ENCODE measurements at regions not wholly inside any gene's neighbourhood (a gene's known extent, or its start where the extent isn't known, plus 50 kb on each side); places are given as distances from the start of the nearest gene placed in this dataset.

DNA sequence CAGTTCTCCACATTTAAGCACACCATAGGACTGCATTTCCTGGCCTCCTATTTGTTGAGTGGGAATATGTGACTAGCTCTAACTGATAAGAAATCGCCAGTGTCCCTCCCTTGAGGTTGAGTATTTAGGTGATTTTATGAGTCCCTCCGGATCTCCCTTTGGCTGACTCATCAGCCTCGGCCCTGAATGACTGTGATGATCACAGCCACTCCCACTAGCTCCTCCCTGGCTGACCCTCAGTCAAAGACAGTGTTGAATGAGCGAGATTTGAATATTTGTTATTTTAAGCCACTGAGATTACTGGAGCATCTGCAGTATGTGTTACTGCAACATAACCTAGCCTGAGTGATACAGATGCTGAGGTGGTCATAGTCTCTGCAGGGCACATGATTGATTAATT lies 515.3 kb downstream of the EPHB1 start:
- no peak for DNase-seq

DNA sequence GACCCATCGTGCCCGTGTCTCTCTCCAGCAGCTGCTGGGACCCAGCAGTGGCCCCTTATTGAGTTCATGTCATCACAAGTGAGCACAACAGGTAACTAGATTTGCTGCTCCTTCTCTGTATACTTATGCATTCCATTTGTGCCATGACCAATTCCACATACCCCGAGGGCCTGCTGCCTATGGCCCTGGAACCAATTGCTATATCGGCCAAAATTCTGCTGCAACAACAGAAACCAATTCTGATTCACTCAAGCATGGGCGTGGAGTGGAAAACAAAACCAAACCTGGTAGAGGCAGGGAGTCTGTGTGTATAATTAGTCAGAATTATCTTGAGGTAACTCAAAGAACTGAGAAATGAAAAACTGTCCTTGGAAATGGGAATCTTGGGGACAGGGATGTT lies 516.6 kb downstream of the EPHB1 start:
- no peak for DNase-seq

DNA sequence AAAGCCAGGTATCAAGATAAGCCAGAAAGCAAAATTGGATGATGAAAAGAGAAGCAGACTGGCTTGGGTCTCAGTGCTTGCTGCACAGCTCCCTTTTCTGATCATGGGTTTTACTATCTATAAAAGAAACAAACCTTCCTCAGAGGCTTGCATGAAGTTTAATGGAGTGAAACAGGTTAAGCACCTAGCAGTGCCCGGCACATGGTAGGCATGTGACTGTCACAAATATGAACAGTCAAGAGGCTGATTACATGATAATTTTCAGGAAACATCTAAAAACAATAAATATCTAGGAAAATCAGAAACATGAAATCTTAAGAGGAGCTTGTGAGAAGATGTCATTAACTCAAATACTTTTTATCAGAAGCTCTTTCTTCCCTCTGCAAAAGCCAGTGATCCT lies 519.2 kb downstream of the EPHB1 start:
- no peak for DNase-seq

DNA sequence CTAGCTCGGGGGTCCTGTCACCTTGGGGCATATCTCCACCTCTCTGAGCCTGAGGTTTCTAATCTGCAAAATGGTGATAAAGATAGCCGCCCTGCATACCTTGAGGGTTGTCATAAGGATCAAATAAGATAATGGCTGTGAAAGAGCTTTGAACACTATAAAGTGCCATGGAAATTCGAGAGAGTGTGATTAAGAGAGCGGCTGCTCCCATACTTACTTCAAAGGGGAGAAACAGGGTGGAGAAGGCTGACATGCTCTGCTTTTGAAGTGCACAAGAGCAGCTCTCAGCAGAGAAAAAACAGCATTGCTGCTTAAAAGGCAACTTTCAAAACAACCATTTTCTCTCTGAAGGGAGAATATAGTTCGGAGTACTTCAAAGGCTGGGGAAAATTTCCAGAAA lies 529.2 kb downstream of the EPHB1 start:
- DNase-seq = no peak

DNA sequence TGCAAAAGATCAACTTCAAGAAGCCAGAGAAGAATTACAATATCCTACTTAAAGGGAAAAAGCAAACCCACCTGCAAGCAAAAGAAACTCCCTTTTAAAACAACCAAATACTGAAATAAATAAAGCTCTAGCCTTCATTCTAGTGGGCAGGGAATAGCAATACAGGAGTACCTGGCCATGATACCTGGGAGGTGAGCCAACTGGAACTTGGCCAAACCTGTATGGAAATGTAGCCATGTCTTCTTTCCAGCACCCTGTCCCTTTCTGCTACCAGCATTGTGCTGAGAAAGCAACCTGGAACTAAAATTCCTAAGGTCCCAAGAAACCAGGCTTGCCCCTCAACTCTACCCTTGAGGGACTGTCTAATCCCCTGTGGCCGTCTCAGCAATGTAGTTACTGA lies 530.0 kb downstream of the EPHB1 start:
- DNase-seq = no peak

DNA sequence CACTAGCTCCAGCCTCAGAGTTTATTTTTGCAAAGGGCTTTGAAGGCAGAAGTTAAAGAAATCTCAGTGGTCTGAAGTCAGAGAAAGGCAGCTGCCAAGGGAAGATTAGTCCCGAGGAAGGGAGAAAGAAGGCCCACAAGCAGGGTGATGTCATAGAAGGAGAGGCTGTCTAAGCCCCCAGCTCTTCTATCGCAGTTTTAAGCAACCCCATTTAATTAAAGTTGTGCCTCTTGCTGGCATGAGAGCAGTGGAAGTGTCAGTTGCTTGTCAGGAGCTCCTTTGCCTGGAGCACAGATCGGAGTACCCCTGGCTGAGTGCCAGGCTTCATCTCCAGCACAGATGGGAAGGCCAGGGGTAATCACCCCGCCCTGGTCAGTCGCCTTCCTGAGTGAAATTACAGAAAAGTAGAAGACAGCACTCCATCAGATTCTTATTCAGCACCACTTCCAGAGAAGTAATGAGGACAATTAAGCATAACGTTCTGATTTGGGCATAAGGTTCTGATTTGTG lies 530.7 kb downstream of the EPHB1 start:
- DNase-seq = no peak

DNA sequence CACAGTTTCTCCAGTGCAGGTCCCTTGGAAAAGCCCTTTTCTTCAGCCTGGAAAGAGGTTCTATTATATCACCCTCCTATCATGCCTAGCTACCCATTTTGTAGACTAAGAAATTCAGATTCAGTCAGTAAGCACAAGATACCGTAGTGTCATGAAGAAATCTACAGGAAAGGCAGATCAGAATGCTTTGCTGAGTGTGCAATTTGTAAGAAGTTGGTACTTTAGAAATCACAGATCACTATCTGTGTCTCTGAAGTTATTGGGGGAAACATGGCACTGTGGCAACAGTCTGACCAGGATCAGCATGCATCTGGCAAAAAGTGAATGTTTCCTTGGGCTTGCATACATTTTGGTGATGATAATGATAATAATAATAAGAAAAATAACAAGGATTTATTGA lies 531.8 kb downstream of the EPHB1 start:
- DNase-seq = no peak

DNA sequence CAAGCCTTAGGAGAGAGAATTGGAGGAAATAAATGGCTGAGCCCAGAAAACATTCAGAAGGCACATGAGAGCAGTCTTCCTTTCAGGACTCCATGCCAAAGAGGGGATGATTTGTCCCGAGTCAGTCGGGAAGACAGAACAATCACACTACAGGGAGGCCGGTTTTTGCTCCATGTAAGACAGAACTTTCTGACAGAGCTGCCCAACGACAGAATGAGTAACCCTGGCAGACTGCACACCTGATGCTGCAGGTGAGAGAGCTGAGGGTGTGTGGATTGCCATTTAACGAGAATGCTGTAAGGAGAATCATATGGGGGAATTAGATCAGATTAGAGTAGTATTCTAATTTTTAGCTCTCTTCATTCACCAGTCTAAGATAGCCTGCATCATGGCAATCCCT lies 533.0 kb downstream of the EPHB1 start:
- DNase-seq = no peak

DNA sequence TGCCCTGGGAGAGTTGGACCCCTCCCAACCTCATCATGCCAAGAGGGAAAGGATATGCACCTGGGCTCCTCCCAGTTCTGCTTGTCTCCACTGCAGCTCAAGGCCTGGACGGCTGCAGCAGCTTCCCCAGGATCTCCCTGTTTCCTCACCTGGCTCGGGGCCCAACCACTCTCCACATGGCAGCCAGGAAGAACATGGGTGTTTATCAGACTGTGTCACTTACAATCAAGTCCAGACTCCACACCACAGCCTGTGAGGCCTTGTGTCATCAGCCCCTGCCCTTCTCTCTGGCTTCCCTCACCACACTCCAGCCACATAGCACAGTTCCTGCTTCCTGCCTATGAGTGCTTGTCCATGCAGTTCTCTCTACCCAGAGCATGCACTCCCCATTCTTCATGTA lies 534.4 kb downstream of the EPHB1 start:
- no peak for DNase-seq

DNA sequence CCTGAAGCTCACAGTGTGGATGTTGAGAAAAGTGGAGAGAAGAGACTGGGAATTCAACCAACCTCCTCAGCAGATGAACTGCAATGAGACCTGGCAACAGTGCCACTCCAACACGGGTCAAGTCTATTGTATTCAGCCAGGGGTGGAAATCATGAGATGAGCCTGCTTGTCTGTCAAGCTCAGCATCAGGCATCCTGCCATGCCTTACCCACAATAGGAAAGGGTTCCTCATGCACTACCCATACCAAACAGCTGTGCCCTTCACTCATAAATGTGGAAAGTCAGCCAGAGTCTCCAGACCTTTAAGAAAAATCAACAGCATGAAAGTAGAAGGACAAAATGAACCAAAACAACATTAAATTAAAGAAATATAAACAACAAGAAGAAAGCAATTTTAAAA lies 542.1 kb downstream of the EPHB1 start:
- DNase-seq = no peak

DNA sequence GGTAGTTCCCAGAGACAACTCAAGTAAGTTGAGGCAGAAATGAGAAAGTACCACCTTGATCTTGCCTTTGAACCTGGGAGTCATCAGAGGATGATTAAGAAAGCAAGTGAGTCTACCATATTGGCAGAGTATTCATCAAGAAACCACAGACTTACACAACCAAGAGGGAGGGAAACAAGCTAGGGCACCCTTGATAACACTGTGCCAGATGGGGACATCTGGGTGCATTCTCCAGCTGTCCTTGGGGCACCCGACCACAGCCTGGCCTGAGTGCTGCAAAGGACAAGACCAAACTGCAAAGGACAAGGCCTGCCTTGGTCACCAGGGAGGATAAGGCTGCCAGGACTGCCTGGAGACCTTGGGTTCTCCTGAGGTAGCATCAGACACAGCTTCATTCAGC lies 553.6 kb downstream of the EPHB1 start:
- peak in 1 of 4 experiments; percentile 2 for DNase-seq

DNA sequence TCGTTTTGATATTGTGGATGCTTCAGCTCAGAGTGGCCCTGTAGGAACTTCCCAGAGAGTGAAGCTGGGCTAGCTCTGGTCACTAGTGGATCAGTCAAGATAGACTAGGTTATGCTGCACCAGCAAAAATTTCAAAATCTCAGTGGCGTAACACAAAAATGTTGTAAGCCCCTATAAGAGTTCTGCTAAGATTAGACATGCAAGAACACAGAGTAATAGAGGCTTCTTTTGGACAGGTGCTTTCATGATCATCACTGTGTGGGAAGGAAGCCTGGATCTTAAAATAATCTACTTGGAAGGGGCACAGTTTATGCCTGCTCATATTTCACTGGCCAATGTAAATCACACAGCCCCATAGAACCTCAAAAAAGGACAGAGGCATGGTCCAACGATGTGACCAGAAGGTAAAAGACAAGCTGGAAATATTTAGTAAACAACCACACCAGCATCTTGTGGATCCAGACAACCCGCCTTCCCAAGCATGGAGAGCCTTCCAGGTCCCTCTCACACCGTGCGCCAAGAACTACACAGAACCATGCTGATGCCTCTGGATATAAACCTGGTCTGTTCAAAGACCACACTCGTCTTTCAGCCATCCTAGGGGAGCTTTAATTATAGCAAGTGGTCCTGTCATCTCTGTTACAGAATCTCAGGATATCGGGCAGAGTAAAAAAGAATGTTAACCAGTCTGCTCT lies 554.3 kb downstream of the EPHB1 start:
- DNase-seq = no peak

DNA sequence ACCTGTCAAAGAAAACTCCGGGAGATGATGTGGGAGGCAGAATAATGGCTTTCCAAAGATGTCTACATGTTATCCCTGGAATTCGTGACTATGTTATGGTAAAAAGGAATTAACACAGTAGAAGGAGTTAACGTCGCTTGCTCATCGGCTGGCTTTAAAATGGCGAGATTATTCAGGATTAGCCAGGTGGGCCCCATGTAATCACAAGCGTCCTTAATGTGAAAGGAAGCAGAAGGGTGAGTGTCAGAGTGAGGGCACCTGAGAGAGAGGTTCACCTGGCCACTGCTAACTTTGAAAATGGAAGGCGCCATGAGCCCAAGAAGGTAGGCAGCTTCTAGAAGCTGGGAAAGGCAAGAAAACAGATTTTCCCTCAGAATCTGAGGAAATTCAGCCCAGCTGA lies 557.2 kb downstream of the EPHB1 start:
- no peak for DNase-seq

DNA sequence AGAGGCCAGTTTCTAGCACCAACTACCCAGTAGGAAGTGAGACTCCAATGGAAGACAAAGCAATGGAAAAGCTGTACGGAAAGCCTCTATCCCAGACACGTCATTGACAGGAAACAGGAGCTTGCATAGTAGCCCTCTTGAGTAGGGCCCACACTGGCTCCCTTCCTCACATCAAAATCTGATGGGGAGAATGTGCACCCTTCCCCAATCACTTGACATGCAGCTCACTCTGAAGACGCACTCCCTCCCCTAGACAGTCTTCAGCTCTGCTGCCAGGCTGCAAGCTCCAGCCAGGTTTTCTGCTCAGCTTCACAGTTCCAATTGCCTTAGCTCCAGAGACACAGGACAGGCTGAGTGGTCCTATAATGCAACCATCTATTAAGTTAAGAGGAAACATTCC lies 567.8 kb downstream of the EPHB1 start:
- DNase-seq = no peak

DNA sequence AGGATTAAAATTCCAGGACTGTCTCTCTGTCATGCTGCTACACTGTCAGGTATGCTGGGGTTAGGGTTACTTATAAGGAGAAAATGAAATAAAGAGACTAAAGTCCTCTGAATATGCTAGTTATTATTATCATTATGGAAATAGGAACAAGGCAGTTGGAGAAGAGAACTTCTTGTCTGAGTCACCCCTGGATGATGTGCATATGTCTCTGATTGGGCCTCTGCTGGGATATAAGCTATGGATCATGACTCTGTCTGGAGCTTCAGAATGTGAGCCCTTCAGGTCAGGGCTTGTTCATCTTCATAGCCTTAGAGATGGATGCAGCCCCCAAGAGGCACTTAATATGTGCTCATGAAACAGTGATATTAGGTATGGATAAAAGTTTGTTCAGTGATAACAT lies 569.6 kb downstream of the EPHB1 start:
- DNase-seq = no peak

DNA sequence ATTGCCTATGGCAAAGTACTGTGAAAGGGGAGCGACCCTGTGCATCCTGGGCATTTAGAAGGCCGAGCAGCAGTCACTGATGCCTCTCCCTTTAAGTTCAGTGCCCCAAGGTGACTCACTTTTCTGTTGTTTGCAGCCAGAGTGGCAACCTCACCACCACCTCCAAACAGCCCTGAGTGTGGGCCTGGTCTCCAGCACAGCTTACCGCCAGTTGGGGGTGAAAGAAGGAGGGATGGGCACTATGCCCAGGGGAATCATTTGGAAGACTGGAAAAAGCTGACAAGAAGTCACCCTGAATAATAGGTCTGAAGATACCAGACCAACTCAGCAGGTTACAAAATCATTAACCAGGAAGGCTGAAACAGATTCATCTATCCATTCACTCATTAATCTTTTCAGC lies 571.8 kb downstream of the EPHB1 start:
- no peak for DNase-seq

DNA sequence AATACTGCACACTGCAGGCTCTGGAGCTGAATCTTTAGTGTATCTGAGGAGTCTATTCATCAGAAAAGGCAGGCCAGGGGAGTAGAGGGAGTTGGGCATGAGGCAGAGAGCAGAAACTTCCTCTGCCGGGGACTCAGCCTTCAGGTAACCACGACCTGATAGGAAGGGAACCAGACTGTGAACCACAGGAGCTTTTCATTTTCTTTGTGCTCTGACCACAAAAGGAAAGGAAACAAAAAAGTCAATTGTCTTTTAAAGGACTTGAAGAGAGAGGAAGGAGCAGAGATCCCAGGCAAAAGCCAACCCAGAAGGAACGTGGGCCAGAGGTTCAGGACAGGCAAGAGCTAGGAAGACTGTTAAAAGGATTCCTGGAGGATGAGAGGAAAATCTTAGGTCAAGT lies 573.3 kb downstream of the EPHB1 start:
- no peak for DNase-seq

DNA sequence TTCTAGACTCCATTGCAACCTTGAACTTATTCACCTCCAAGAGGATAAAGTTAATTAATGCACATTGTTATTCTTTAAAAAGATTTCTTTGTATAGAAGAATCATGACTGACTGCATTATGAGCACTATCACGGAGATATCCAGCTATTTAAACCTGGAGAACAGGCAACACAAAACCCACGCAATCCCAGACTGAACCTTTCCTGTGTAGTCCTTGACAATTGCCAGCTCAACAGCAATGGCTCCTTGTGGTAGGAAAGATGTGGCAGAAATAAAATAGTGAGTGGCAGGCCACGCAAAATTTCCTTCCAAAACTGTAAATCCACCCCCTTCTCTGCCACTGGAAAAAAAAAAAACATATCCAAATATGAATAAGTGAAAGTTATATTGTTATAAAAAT lies 573.7 kb downstream of the EPHB1 start:
- no peak for DNase-seq

DNA sequence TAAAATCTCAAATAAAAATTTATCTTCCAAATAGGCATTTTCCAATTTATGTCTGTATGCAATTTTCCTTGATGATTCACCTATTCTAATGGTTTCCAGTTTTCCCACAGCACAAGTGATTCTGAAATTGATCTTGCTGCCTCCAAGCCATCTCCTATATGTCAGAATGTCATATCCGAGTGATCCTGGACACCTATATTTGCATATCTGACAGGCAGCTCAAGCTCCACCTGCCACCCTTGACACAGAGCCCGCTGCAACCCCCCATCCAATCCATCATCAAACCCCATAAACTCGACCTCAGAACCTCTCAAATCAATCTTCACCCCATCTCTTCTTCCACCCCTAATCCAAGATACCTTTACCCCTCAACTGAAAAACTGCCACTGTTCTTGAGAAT lies 579.5 kb downstream of the EPHB1 start:
- no peak for DNase-seq

DNA sequence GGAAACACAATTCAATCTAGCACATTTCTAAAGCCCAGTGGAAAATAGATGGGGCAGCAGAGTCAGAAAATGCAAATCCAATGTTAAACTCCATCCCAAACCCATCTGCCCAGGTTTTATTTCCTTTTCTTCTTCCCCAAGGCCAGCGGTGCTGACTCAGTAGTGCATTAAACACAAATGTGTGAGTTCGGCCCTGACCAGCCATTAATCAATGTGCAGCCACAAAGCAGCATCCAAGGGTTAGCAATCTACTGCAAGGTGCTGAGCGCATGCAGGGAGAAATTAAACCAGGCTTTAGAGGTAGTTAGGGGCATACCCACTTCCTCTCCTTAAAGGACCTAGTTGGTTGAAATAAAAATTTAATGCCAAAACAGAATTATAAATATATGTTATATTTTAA lies 583.3 kb upstream of the PPP2R3A start:
- DNase-seq = no peak

DNA sequence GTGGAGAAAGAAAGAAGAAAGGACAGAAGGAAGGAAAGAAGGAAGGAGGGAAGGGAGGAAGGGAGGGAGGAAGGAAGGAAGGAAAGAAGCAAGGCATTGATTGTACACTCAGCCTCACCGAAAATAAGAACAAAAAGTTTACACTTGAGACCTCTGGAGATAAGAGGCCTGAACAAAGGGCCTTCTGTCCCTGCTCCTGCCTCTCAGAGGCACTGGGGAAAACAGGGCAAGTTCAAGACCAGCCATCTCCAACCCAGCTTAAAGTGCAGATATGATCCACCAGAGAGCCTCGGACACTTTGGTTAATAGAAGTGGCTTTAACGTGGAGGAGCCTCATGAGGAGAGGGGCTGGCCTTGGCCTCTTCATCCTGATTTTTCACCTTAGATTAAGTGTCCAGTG lies 582.9 kb upstream of the PPP2R3A start:
- no peak for DNase-seq

DNA sequence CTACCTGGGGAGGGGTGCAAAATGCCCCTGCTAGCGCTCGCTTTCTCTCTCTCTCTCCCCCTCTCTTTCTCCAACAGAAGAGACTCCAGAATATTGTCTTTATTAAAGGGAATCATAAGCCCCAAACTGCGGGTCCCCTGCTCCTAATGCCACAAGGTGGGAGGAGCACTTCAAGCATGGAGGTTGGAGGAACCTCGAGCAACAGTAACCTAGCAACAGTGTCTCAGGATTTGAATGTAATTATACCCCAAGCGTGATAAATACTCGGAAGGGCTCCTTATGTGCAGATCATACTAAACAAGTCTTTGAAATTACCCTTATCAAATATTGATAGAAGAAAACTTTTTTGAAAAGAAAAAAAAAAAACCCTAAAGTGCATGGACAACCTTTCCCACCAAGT lies 582.2 kb upstream of the PPP2R3A start:
- no peak for DNase-seq

DNA sequence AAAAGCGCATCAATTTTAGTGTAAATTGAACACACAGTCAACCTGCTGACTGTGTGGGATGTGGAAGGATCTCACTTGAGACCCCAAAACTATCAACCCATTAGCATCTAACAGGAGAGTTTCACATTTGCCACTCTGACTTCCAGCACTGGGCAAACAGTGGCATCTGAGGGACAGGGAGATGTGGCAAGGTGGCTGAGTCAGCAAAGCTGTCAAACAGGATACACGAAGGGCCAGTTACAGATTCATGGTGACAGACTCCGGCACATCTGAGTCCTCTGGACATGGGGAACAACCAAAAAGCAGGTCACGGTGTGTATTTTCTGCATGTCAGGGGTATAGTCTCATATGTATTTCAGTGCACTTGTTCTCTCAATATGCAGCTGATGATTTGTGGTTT lies 573.4 kb upstream of the PPP2R3A start:
- DNase-seq = no peak

DNA sequence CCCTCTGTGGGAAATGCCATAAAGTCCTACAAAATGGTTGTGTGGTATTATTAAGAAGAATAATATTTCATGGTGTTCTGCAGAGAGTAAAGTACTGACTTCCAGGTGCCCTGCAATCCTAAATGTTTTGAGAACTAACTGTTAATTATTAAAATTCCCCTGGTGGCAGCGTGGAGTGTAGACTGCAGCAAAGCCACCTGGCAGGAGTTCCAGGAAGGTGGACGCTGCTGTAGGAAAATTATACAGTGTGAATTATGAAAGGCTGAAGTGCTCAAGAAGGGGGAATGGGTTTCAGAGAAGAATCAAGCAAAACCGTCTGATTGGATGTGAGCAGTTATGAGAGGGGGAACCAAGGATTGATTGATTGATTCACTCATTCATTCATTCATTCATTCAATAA lies 572.4 kb upstream of the PPP2R3A start:
- DNase-seq = no peak

DNA sequence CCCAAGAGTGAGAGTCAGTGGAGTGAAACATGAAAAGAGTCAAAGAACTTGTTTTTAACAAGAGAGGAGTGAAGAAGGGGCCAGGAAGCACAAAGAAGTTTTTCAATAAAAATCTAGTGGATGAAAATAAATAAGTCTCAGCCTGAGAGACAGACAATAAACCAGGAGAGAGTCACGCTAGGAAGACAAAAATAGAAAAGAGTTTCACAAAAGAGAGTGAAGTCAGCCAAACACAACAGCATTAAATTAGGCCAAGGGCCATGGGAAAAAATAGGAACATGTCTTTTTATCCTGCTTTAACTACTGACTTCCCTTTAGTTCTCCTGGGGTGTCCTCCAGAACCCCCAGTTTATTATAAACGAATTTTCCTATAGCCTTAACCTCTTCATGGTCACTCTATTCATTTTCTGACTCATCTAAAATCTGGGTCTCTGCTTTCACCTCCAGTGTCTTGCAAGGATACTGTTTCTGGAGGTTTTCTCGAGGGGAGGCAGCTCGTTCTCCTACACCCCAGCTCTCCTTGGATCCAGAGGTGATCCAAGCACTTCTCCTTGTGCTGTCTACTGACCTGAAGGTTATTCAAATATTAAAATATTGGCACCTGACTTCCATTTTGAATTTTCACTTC lies 571.5 kb upstream of the PPP2R3A start:
- peak in 1 of 4 experiments; percentile 2 for DNase-seq
